ENCODE measurements at regions not wholly inside any gene's neighbourhood (a gene's known extent, or its start where the extent isn't known, plus 50 kb on each side); places are given as distances from the start of the nearest gene placed in this dataset.

GRCh38 chr20:52031563-52032303 lies 159.8 kb downstream of the ZFP64 start:
- TF ChIP-seq CTCF (IDR thresholded peaks at IDR 0.05 in 4 of 5, conservative IDR thresholded peaks at IDR 0.05 in 1 of 5) (no peak), POLR2A (IDR thresholded peaks at IDR 0.05) (no peak)
